GM23248 (cell line): ENCODE measurements at regions not wholly inside any gene's neighbourhood (a gene's known extent, or its start where the extent isn't known, plus 50 kb on each side); places are given as distances from the start of the nearest gene placed in this dataset.
"Not testable (repeated sequence)": the region's sequence is repeated elsewhere in the genome, so short reads cannot be mapped to it uniquely, and the experiment has no call there.

Experiments
- EZH2 ChIP-seq: fragments of 200-600 bp; sonication (generic); IDR thresholded peaks from 2 replicates; pipeline ENCODE4 v1.6.1; 2018; ENCODE audit warnings: antibody characterized with exemption, mild to moderate bottlenecking; ENCODE audit not compliant: insufficient read depth, poor library complexity, severe bottlenecking
- EZH2phosphoT487 ChIP-seq: fragments of 200-600 bp; sonication (generic); IDR thresholded peaks from 2 replicates; pipeline ENCODE4 v1.6.1; 2018; ENCODE audit warnings: antibody characterized with exemption, moderate library complexity, mild to moderate bottlenecking, low read depth; ENCODE audit not compliant: insufficient read depth

- TF ChIP-seq EZH2phosphoT487, EZH2: not testable (repeated sequence)
These were observed 172.8 kb downstream of the ATP6V0E2 start for GRCh38 chr7:150046290-150047194.
